Fibroblast of pulmonary artery (primary cell): ENCODE measurements at regions not wholly inside any gene's neighbourhood (a gene's known extent, or its start where the extent isn't known, plus 50 kb on each side); places are given as distances from the start of the nearest gene placed in this dataset.
"Not testable (repeated sequence)": the region's sequence is repeated elsewhere in the genome, so short reads cannot be mapped to it uniquely, and the experiment has no call there.

Experiments used
- DNase-seq: peaks from one replicate; pipeline ENCODE4 v3.0.0-alpha.2; 2010; ENCODE audit warnings: low read depth
- H3K4me3 ChIP-seq: replicated peaks from 2 replicates; pipeline ENCODE4 v1.5.1; 2011; ENCODE audit warnings: low read depth, mild to moderate bottlenecking, control low read depth, low read length, moderate library complexity
- CTCF ChIP-seq: IDR thresholded peaks from 2 replicates; pipeline ENCODE4 v1.5.1; 2011; ENCODE audit warnings: mild to moderate bottlenecking, control low read depth, low read length, inconsistent platforms; ENCODE audit errors: missing control alignments

GRCh38 chr17:33870936-33871335 is 384.1 kb upstream of the CCL2 start:
- TF ChIP-seq CTCF, result no peak
- DNase-seq, result no peak
- no peak overlapping the region for H3K4me3 ChIP-seq

GRCh38 chr17:33871720-33872540 is 383.2 kb upstream of the CCL2 start:
- no peak for DNase-seq
- no peak overlapping the region for H3K4me3 ChIP-seq
- no peak for TF ChIP-seq CTCF

- no peak for DNase-seq
- TF ChIP-seq CTCF, result no peak
- no peak overlapping the region for H3K4me3 ChIP-seq
These were observed 381.9 kb upstream of the CCL2 start for GRCh38 chr17:33873201-33873617.

- no peak for DNase-seq
- no peak for TF ChIP-seq CTCF
- H3K4me3 ChIP-seq, result no peak overlapping the region
These were observed 380.4 kb upstream of the CCL2 start for GRCh38 chr17:33874617-33875060.

- no peak for TF ChIP-seq CTCF
- DNase-seq, result no peak
- no peak overlapping the region for H3K4me3 ChIP-seq
These were observed 379.1 kb upstream of the CCL2 start for GRCh38 chr17:33875973-33876372.

- DNase-seq, H3K4me3 ChIP-seq: not testable (repeated sequence)
These were observed 372.8 kb upstream of the CCL2 start for GRCh38 chr17:33882273-33882672.

GRCh38 chr17:33882677-33883076 is 372.4 kb upstream of the CCL2 start:
- not testable (repeated sequence) for DNase-seq, H3K4me3 ChIP-seq

GRCh38 chr17:33888455-33888854 is 366.6 kb upstream of the CCL2 start:
- H3K4me3 ChIP-seq, result no peak overlapping the region
- no peak for DNase-seq
- no peak for TF ChIP-seq CTCF
